GM12878 (cell line): ENCODE measurements at regions not wholly inside any gene's neighbourhood (a gene's known extent, or its start where the extent isn't known, plus 50 kb on each side); places are given as distances from the start of the nearest gene placed in this dataset.

Experiments used
- BRCA1 ChIP-seq: IDR thresholded peaks from 2 replicates; pipeline ENCODE4 v1.6.1; 2011; ENCODE audit warnings: low read depth, low read length, improper control_type of control experiment
- EED ChIP-seq: sonication (generic); IDR thresholded peaks from 2 replicates; pipeline ENCODE4 v1.6.1; 2016; ENCODE audit warnings: antibody characterized with exemption, low read depth
- EP300 ChIP-seq, 2 experiments: fragments of 150-350 bp in 1 of 2; IDR thresholded peaks; 2 replicates each; pipeline ENCODE4 v1.6.1; 2011 to 2012; ENCODE audit warnings: low read depth in 2 of 2, low read length in 2 of 2, borderline replicate concordance in 1 of 2, improper control_type of control experiment in 1 of 2, inconsistent platforms in 1 of 2; ENCODE audit not compliant: control insufficient read depth in 1 of 2
- ETV6 ChIP-seq, 2 experiments: fragments of 450-650 bp in 1 of 2; IDR thresholded peaks in 1 of 2; conservative IDR thresholded peaks in 1 of 2; 2 replicates each; pipeline ENCODE4 v1.6.1; 2014; ENCODE audit warnings: antibody characterized with exemption in 1 of 2, borderline replicate concordance in 1 of 2, low read depth in 1 of 2, mild to moderate bottlenecking in 1 of 2, moderate library complexity in 1 of 2
- MEF2B ChIP-seq: fragments of 450-650 bp; IDR thresholded peaks from 2 replicates; pipeline ENCODE4 v1.6.1; 2018; ENCODE audit warnings: mild to moderate bottlenecking, moderate library complexity; ENCODE audit not compliant: partially characterized antibody, poor library complexity, severe bottlenecking
- PBX3 ChIP-seq: IDR thresholded peaks from 2 replicates; pipeline ENCODE4 v1.6.1; 2011; ENCODE audit warnings: mild to moderate bottlenecking, low read depth, low read length, moderate library complexity; ENCODE audit not compliant: insufficient replicate concordance
- RAD21 ChIP-seq: IDR thresholded peaks from 2 replicates; pipeline ENCODE4 v1.6.1; 2011; ENCODE audit warnings: mild to moderate bottlenecking, low read depth, low read length, moderate library complexity; ENCODE audit not compliant: insufficient read depth
- TAF1 ChIP-seq: IDR thresholded peaks from 2 replicates; pipeline ENCODE4 v1.6.1; 2011; ENCODE audit warnings: mild to moderate bottlenecking, low read depth, low read length, borderline replicate concordance
- TCF12 ChIP-seq: IDR thresholded peaks from 2 replicates; pipeline ENCODE4 v1.6.1; 2011; ENCODE audit warnings: low read depth, mild to moderate bottlenecking, low read length
- TF ChIP-seq, protein P1 (sequence below): fragments of 450-650 bp; IDR thresholded peaks from 2 replicates; pipeline ENCODE4 v1.6.1; 2017; ENCODE audit warnings: mild to moderate bottlenecking
- TF ChIP-seq, protein P2 (sequence below), 3 experiments: IDR thresholded peaks in 2 of 3; conservative IDR thresholded peaks in 1 of 3; 2 replicates each; pipeline ENCODE4 v1.5.1; 2011; ENCODE audit warnings: low read depth in 3 of 3, low read length in 3 of 3, mild to moderate bottlenecking in 3 of 3, control low read depth in 2 of 3, moderate library complexity in 2 of 3, inconsistent platforms in 1 of 3, mixed read lengths in 1 of 3; ENCODE audit not compliant: control insufficient read depth in 2 of 3, insufficient read depth in 1 of 3; ENCODE audit errors: extremely low read depth in 1 of 3

GRCh38 chr10:78875331-78875877, 193.4 kb upstream of the ZMIZ1 start:
- TF ChIP-seq PBX3, result no peak
- no peak for TF ChIP-seq BRCA1
- TF ChIP-seq, protein P1, sequence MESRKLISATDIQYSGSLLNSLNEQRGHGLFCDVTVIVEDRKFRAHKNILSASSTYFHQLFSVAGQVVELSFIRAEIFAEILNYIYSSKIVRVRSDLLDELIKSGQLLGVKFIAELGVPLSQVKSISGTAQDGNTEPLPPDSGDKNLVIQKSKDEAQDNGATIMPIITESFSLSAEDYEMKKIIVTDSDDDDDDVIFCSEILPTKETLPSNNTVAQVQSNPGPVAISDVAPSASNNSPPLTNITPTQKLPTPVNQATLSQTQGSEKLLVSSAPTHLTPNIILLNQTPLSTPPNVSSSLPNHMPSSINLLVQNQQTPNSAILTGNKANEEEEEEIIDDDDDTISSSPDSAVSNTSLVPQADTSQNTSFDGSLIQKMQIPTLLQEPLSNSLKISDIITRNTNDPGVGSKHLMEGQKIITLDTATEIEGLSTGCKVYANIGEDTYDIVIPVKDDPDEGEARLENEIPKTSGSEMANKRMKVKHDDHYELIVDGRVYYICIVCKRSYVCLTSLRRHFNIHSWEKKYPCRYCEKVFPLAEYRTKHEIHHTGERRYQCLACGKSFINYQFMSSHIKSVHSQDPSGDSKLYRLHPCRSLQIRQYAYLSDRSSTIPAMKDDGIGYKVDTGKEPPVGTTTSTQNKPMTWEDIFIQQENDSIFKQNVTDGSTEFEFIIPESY, result no peak
- TF ChIP-seq, protein P2, sequence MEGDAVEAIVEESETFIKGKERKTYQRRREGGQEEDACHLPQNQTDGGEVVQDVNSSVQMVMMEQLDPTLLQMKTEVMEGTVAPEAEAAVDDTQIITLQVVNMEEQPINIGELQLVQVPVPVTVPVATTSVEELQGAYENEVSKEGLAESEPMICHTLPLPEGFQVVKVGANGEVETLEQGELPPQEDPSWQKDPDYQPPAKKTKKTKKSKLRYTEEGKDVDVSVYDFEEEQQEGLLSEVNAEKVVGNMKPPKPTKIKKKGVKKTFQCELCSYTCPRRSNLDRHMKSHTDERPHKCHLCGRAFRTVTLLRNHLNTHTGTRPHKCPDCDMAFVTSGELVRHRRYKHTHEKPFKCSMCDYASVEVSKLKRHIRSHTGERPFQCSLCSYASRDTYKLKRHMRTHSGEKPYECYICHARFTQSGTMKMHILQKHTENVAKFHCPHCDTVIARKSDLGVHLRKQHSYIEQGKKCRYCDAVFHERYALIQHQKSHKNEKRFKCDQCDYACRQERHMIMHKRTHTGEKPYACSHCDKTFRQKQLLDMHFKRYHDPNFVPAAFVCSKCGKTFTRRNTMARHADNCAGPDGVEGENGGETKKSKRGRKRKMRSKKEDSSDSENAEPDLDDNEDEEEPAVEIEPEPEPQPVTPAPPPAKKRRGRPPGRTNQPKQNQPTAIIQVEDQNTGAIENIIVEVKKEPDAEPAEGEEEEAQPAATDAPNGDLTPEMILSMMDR (IDR thresholded peaks at IDR 0.05 in 2 of 3, conservative IDR thresholded peaks at IDR 0.05 in 1 of 3; ENCODE audit: control insufficient read depth in 2 of 3, extremely low read depth in 1 of 3, insufficient read depth in 1 of 3, low read depth in 3 of 3, low read length in 3 of 3), result no peak
- TF ChIP-seq EP300 (IDR thresholded peaks at IDR 0.05; ENCODE audit: borderline replicate concordance in 1 of 2, control insufficient read depth in 1 of 2, low read depth in 2 of 2, low read length in 2 of 2), result no peak
- TF ChIP-seq MEF2B, result no peak
- TF ChIP-seq ETV6 (conservative IDR thresholded peaks at IDR 0.05 in 1 of 2, IDR thresholded peaks at IDR 0.05 in 1 of 2; ENCODE audit: borderline replicate concordance in 1 of 2, low read depth in 1 of 2), result no peak
- no peak for TF ChIP-seq TCF12
- TF ChIP-seq TAF1, result no peak
- no peak for TF ChIP-seq RAD21
- no peak for TF ChIP-seq EED
